ENCODE measurements at regions not wholly inside any gene's neighbourhood (a gene's known extent, or its start where the extent isn't known, plus 50 kb on each side); places are given as distances from the start of the nearest gene placed in this dataset.

GRCh38 chr4:18840481-18840880, 818.9 kb upstream of the LCORL start:
- RAD21 ChIA-PET (ENCODE audit: unreplicated experiment), result no interaction called here
- no peak for DNase-seq (ENCODE audit: low read depth, low spot score)
- no peak for ATAC-seq
- TF ChIP-seq EZH2 (IDR thresholded peaks at IDR 0.05; ENCODE audit: borderline replicate concordance, control insufficient read depth, low read depth, low read length), result no peak
- TF ChIP-seq MAX (IDR thresholded peaks at IDR 0.05; ENCODE audit: low read depth, low read length), result no peak
- TF ChIP-seq CREB1 (IDR thresholded peaks at IDR 0.05; ENCODE audit: low read depth), result no peak
- TF ChIP-seq ZBED1 (IDR thresholded peaks at IDR 0.05; ENCODE audit: borderline replicate concordance), result no peak
- no peak for TF ChIP-seq CUX1 (IDR thresholded peaks at IDR 0.05; ENCODE audit: insufficient replicate concordance, low read depth, low read length)
- TF ChIP-seq E4F1 (IDR thresholded peaks at IDR 0.05; ENCODE audit: borderline replicate concordance, partially characterized antibody), result no peak
- TF ChIP-seq ATF7 (IDR thresholded peaks at IDR 0.05; ENCODE audit: low read depth), result no peak
- TF ChIP-seq SMAD1 (IDR thresholded peaks at IDR 0.05; ENCODE audit: low read depth, partially characterized antibody), result no peak
- TF ChIP-seq REST (IDR thresholded peaks at IDR 0.05; ENCODE audit: low read depth, low read length), result no peak
- no peak for TF ChIP-seq WRNIP1 (IDR thresholded peaks at IDR 0.05; ENCODE audit: borderline replicate concordance, low read depth, low read length)
- TF ChIP-seq JUND (IDR thresholded peaks at IDR 0.05; ENCODE audit: low read depth, low read length), result no peak
- no peak for TF ChIP-seq ATF2 (IDR thresholded peaks at IDR 0.05; ENCODE audit: low read length)

More at GRCh38 chr4:18840481-18840880, 818.9 kb upstream of the LCORL start:
- Histone ChIP-seq H3K36me3 (ENCODE audit: control insufficient read depth in 2 of 2, insufficient read depth in 2 of 2, low read length in 1 of 2) (no peaks in the 10 kb centered on the region), H3K9me3 (replicated peaks; ENCODE audit: control insufficient read depth, insufficient read depth, low read length) (0 out of 3 replicates have a peak, but pooled peaks cover 2% of the 10 kb centered on the region), H3K4me3 (no peak overlapping the region), H2AFZ (ENCODE audit: control insufficient read depth, low read depth, low read length) (no peak overlapping the region), H3K9ac (ENCODE audit: control insufficient read depth, insufficient read depth, low read length) (no peak overlapping the region), H3K4me1 (ENCODE audit: control insufficient read depth, insufficient read depth, low read length) (no peaks in the 10 kb centered on the region), H3K27ac (ENCODE audit: control insufficient read depth, insufficient read depth) (no peak overlapping the region), H4K20me1 (ENCODE audit: control insufficient read depth, insufficient read depth) (no peaks in the 10 kb centered on the region), H3K27me3 (replicated peaks in 1 of 2; ENCODE audit: control insufficient read depth in 2 of 2, insufficient read depth in 2 of 2, low read length in 1 of 2) (no peaks in the 10 kb centered on the region), H3K79me2 (ENCODE audit: control insufficient read depth, insufficient read depth, low read length) (no peaks in the 10 kb centered on the region), H3K4me2 (ENCODE audit: control insufficient read depth, insufficient read depth) (no peak overlapping the region)
- in situ Hi-C loops (cut with MboI) (no loop called here), intact Hi-C loops (cut with micrococcal nuclease; ENCODE audit: unreplicated experiment) (no loop called here)
- ChIA-PET CTCF (no interaction called here), SMC1A (ENCODE audit: uncharacterized antibody, unreplicated experiment) (no interaction called here), POLR2A (no interaction called here)
- no peak for FAIRE-seq
- 31% methylated on average over 3 of the region's 3 CpGs for WGBS (ENCODE audit: insufficient coverage, insufficient replicate concordance, low lambda C conversion rate, missing lambda C conversion rate)
- no TSS peak for BruUV-seq (replicated peaks)

All from GM12878 (cell line).